T-helper 2 cell (primary cell): ENCODE measurements at regions not wholly inside any gene's neighbourhood (a gene's known extent, or its start where the extent isn't known, plus 50 kb on each side); places are given as distances from the start of the nearest gene placed in this dataset.

Experiments
- DNase-seq, 5 experiments: peaks; one replicate each; pipeline versions ENCODE4 v3.0.0 to v3.0.0-alpha.2; 2012 to 2022

DNA sequence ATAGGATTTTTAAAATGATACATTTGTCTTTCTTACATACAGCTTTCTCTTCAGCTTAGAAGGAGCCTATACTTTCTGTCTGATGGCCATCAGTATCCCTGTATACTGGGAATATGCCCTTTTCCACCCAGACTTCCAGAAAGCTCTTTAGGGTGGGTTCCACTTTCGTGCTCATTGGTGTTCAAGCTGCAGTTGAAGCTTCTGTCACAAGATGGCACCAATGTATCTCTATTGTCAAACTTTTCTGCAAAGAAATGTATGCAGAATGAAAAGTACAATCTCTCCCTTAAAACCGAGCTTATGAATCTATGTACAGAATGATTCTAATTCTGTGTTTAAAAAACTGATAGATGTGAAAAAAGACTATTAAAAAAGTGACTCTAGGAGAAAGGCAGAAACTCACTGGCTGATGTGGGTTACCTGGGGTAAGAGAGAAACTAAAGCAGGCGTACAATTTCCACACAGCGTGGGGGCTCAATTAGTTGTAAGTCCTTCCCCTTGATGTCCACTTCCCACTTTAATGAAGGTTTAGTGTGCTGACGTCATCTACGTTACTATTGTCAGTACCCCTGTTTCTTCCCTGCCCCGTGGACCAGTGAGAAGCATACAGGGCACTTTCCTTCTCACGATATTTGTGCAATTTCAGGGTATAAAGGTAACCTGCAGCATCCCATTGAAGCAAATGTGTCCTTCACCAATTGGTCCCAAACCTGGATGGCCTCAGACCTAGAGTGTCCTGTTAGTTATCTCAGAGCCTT, 57.3 kb upstream of the TCEAL2 start:
- DNase-seq = peak in 1 of 5 experiments; percentile 2

DNA sequence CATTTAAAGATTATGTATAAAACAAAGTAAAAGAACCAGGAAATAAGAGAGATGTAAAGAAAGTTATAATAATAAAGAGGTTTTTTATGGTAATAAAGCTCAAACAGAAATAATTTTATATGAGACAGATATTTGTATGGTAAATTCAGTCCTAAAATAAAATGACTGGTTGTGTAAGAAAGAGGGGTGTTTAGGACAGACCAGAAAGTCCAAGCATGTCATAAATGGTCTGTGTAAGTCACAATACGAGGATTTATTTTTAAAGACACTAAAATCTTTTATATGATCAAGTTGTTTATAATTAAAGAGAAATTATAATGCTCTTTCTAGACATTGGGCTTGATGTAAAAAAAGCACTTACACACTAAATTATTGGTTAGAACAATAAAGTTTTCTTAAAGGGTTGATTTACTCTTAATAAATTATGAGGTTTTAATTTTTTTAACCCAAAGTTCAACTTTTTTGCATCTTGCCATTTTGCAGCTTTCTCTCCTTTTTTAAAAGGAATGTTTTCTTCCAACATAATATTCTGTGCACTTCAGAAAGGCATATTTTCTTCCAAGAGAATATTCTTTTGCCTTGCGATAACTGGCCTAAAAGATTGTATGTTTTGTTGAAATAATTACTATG, 61.9 kb upstream of the TCEAL2 start:
- DNase-seq = no peak

DNA sequence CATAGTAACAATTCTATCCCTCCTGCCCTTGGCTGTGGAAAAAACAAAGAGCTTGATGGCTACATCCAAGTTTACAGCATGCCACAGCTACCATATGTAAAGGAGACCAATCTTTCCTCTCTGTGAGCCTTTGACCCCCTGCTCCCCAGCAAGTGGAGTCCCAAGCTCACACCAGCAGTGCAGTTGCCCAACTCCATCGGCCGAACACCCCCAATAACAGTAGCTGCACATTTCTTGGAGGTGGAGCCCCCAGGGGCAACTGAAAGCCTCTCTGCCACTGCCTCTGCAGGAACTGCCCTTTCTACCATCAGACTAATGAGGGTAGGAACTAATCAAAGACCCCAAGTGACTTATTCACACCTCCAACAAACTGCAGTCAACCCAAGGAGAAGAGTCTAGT, 81.0 kb upstream of the TCEAL2 start:
- DNase-seq = no peak

- DNase-seq = no peak
Measured at GRCh38 chrX:102043380-102043779, 82.1 kb upstream of the TCEAL2 start.

DNA sequence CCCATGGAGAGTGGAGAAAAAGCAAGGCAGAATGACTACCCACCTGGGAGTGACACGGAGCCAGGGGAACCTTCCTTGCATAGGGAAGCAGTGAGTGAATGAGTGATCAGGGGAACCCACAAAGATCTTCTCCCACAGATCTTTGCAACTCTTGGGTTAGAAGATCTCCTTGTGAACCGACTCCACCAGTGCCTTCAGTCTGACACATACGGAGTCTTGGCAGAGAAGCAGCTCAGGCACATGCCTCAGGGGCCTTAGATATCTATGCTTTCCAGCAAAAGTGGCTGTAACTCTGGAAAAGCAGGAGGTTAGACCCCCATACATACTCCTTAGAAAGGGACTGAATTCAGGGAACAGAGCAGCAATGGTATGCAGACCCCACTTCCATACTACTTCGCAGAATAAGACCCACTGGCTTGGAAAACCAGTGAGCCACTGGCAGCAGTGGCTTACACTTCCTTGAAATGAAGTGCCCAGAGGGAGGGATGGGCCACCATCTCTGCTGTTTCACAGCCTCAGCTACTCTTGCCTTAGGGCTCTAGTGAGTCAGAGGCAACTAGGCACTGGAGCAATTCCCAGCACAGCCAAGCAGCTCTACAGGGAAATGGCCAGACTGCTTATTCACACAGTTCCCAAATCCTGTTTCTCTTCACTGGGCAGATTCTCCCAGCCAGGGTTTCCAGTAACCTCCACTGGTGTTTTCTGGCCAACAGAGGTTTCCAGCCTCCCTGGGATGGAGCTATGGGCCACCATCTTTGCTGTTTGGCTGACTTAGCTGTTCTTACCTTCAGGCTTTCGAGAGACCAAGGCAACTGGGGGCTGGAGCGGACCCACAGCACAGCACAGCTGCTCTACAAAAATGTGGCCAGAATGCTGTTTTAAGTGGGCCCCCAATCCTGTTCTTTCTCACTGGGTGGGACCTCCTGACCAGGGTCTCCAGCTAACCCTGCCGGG, 82.8 kb upstream of the TCEAL2 start:
- DNase-seq = no peak

- no peak for DNase-seq
Measured at GRCh38 chrX:102029026-102029425, 96.5 kb upstream of the TCEAL2 start.

GRCh38 chrX:102018208-102018607, 86.4 kb upstream of the ZMAT1 start:
- DNase-seq = no peak

DNA sequence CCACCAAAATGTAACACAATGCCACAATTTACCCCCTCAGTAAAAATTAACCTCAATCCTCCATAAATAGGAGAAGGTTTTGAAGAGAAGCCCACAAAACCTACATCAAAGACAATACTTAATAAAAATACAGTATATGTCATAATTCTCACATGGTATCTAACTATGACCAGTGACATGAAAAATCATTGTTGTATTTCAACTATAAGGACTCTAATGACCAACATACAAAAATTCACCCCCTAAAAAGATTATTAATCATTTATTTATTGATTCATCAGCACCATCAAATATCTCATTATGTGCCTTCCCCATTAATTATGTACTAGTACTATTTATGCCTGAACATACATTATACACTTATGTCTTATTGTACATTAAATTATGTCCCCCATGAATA, 77.1 kb upstream of the ZMAT1 start:
- no peak for DNase-seq

- DNase-seq = no peak
Measured at GRCh38 chrX:101999644-102000539, 68.1 kb upstream of the ZMAT1 start.

- DNase-seq = no peak
Measured at GRCh38 chrX:101993335-101993734, 61.5 kb upstream of the ZMAT1 start.

DNA sequence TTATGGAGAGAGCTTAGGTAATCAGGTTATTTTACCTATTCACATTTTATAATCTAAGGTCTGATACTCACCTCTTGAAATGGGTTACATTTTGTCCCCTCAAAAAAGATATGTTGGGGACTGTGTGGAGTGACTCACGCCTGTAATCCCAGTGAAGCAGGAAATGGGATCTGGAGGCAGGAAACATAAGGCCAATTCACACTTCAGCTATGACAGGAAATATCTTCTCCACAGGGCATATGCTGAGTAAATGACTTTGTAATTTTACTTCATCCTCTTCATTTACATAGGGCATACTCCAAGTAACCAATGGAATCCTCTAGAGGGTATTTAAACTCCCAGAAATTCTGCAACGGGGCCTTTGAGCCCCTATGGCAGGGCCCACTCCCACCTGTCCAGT, 54.8 kb upstream of the ZMAT1 start:
- no peak for DNase-seq
